ENCODE measurements at regions not wholly inside any gene's neighbourhood (a gene's known extent, or its start where the extent isn't known, plus 50 kb on each side); places are given as distances from the start of the nearest gene placed in this dataset.

DNA sequence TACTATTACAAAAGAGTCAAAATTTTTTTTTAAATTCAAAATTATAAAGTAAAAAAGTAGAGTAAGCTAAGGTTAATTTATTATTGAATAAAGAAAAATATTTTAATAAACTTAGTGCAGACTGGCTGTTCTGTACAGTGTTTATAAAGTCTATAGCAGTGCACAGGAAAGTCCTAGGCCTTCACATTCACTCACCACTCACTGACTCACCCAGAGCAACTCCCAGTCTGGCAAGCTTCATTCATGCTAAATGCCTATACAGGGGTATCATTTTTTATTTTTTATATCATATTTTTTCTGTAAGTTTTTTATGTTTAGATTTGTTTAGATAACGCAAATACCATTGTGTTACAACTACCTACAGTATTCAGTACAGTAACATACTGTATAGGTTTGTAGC lies 700.7 kb upstream of the GRAMD2B start:
- TF ChIP-seq, protein P1, sequence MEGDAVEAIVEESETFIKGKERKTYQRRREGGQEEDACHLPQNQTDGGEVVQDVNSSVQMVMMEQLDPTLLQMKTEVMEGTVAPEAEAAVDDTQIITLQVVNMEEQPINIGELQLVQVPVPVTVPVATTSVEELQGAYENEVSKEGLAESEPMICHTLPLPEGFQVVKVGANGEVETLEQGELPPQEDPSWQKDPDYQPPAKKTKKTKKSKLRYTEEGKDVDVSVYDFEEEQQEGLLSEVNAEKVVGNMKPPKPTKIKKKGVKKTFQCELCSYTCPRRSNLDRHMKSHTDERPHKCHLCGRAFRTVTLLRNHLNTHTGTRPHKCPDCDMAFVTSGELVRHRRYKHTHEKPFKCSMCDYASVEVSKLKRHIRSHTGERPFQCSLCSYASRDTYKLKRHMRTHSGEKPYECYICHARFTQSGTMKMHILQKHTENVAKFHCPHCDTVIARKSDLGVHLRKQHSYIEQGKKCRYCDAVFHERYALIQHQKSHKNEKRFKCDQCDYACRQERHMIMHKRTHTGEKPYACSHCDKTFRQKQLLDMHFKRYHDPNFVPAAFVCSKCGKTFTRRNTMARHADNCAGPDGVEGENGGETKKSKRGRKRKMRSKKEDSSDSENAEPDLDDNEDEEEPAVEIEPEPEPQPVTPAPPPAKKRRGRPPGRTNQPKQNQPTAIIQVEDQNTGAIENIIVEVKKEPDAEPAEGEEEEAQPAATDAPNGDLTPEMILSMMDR (IDR thresholded peaks at IDR 0.05 in 4 of 5, conservative IDR thresholded peaks at IDR 0.05 in 1 of 5): no peak
- no peak for TF ChIP-seq POLR2A (IDR thresholded peaks at IDR 0.05)

All from gastrocnemius medialis (tissue), 4 donors.